HG03521 (cell line): ENCODE measurements at regions not wholly inside any gene's neighbourhood (a gene's known extent, or its start where the extent isn't known, plus 50 kb on each side); places are given as distances from the start of the nearest gene placed in this dataset.
A peak's percentile ranks its signal among the peaks of the same experiment; 100 is the strongest.
"Not testable (repeated sequence)": the region's sequence is repeated elsewhere in the genome, so short reads cannot be mapped to it uniquely, and the experiment has no call there.

Experiments used
- ATAC-seq: cut with Tn5 transposase; IDR thresholded peaks from one replicate; pipeline ENCODE4 v1.9.1; 2021; ENCODE audit warnings: mild to moderate bottlenecking, moderate library complexity; ENCODE audit not compliant: unreplicated experiment

GRCh38 chr12:47378222-47378582 lies 298.4 kb upstream of the AMIGO2 start:
- no peak for ATAC-seq

GRCh38 chr12:47377414-47378221 lies 297.9 kb upstream of the AMIGO2 start:
- no peak for ATAC-seq

- ATAC-seq: no peak
Observed at GRCh38 chr12:47376927-47377326, 297.2 kb upstream of the AMIGO2 start.

- no peak for ATAC-seq
Observed at GRCh38 chr12:47373554-47374150, 293.9 kb upstream of the AMIGO2 start.

GRCh38 chr12:47370421-47370820 lies 290.7 kb upstream of the AMIGO2 start:
- no peak for ATAC-seq

- no peak for ATAC-seq
Observed at GRCh38 chr12:47369085-47369484, 289.3 kb upstream of the AMIGO2 start.

- no peak for ATAC-seq
Observed at GRCh38 chr12:47367912-47368537, 288.3 kb upstream of the AMIGO2 start.

GRCh38 chr12:47366579-47366978 lies 286.8 kb upstream of the AMIGO2 start:
- ATAC-seq: no peak

- ATAC-seq: no peak
Observed at GRCh38 chr12:47366157-47366556, 286.4 kb upstream of the AMIGO2 start.

- not testable (repeated sequence) for ATAC-seq
Observed at GRCh38 chr12:47365443-47366076, 285.8 kb upstream of the AMIGO2 start.

- ATAC-seq: no peak
Observed at GRCh38 chr12:47364261-47364660, 284.5 kb upstream of the AMIGO2 start.

GRCh38 chr12:47362126-47362705 lies 282.5 kb upstream of the AMIGO2 start:
- no peak for ATAC-seq

- peak; percentile 58 for ATAC-seq
Observed at GRCh38 chr12:47361389-47362021, 281.7 kb upstream of the AMIGO2 start.

GRCh38 chr12:47360771-47361388 lies 281.1 kb upstream of the AMIGO2 start:
- peak; percentile 8 for ATAC-seq

- no peak for ATAC-seq
Observed at GRCh38 chr12:47360093-47360480, 280.3 kb upstream of the AMIGO2 start.

GRCh38 chr12:47359310-47360092 lies 279.7 kb upstream of the AMIGO2 start:
- ATAC-seq: no peak

- not testable (repeated sequence) for ATAC-seq
Observed at GRCh38 chr12:47357006-47357405, 277.2 kb upstream of the AMIGO2 start.

- peak; percentile 52 for ATAC-seq
Observed at GRCh38 chr12:47356129-47356700, 276.5 kb upstream of the AMIGO2 start.

- no peak for ATAC-seq
Observed at GRCh38 chr12:47353508-47353907, 273.7 kb upstream of the AMIGO2 start.
